HG02870 (cell line): ENCODE measurements at regions not wholly inside any gene's neighbourhood (a gene's known extent, or its start where the extent isn't known, plus 50 kb on each side); places are given as distances from the start of the nearest gene placed in this dataset.

Experiments
- ATAC-seq: cut with Tn5 transposase; IDR thresholded peaks from one replicate; pipeline ENCODE4 v1.9.1; 2021; ENCODE audit warnings: mild to moderate bottlenecking, moderate library complexity; ENCODE audit not compliant: unreplicated experiment

GRCh38 chr2:139359818-139360217, 579.6 kb upstream of the NXPH2 start:
- ATAC-seq = no peak

GRCh38 chr2:139357972-139358371, 577.8 kb upstream of the NXPH2 start:
- ATAC-seq = no peak

- ATAC-seq = no peak
Measured at GRCh38 chr2:139354518-139354917, 574.3 kb upstream of the NXPH2 start.

- no peak for ATAC-seq
Measured at GRCh38 chr2:139353874-139354273, 573.7 kb upstream of the NXPH2 start.

GRCh38 chr2:139317259-139317658, 537.1 kb upstream of the NXPH2 start:
- ATAC-seq = no peak

DNA sequence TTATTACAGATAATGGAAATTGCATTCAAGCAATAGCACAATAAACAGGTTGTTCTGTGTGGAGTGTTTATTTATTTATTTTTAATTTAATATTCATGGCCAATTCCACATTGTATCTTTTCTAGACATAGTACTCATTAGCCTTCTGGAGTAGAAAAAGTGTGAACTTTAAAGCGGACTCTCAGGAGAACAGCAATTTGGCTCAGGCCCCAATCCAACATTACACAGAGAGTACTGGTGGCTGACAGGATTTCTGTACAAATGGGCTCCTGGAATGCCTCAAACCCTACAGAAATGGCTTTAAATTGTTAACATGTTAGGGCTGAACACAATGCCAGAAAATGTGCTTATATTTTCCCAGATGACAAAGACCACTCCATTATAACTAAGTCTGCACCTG, 533.9 kb upstream of the NXPH2 start:
- ATAC-seq = no peak

GRCh38 chr2:139296672-139297209, 516.6 kb upstream of the NXPH2 start:
- no peak for ATAC-seq

GRCh38 chr2:139293992-139294548, 513.9 kb upstream of the NXPH2 start:
- no peak for ATAC-seq

GRCh38 chr2:139281124-139281523, 500.9 kb upstream of the NXPH2 start:
- no peak for ATAC-seq

GRCh38 chr2:139271879-139272278, 491.7 kb upstream of the NXPH2 start:
- ATAC-seq = no peak

DNA sequence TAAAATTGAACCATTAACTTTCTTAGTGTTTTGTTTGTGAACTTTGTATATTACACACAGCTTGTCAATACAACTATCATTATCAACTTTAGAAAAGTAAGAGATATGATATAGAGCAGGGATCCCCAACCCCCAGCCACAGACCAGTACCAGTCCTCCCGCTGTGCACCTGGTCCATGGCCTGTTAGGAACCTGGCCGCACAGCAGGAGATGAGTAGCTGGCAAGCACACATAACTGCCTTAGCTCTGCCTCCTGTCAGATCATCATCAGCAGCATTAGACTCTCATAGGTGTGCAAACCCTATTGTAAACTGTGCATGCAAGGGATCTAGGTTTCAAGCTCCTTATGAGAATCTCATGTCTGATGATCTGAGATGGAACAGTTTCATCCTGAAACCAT, 491.0 kb upstream of the NXPH2 start:
- ATAC-seq = no peak

DNA sequence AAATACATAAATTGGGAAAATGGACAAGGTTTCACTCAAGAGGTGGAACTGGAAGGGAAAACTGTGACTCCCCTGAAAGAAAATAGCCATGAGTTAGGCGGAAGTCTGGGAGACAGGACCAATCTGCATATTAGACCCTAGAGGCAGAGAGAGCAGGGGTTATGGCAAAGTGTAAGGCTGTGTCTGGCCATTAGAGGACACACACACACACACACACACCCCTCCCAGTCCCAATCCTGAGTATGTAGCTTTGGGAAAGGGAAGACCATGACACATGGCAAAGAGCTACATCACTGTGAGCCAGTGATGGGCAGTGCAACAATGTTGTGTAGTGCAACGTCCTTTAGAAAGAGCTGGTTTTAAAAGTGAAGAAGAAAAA, 479.9 kb upstream of the NXPH2 start:
- ATAC-seq = no peak

DNA sequence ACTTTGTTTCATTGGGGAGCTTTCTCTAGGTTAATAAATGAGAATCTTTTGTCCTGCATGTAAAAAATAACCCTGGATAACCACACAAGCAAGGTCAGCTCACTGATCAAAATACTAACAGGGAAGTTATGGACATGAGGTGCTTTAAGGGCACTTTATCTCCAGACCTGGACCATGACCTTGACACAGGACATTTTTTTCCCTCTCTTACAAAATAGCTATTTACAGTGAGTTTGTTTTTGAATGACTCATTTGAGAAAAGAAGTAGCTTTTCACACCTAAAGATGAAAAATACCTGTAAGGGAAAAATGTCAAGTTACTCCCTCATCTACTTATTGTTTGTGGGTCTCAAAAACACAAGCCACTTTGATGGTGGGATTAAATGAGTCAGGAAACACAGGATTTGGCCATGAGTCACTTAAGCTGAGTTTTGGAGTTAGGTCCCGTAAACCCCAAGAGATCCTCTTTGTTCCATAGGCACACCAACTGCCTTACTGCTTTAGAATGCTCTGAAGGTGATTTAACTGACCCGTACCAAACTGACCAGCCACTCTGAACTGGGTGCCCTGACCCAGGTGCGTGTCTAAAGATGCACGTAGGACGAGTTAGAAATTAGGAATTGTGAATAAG, 479.3 kb upstream of the NXPH2 start:
- no peak for ATAC-seq

DNA sequence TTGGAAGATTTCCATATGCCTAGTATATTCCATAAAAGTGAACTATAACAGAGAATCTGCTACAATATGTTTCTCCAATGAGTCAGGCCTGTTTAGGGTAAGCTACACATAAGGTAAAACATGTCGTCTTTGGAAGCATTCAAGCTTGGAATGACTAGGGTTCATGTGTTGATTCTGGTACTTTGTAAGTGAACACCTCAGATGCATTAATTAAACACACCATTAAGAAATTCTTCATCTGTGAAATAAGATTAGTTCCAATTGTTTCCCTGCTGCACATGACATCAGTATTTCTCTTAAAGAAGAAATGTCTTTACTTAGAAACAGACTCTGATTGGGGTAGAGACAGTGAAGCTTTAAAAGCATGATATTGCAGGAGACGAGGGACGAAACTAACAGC, 461.1 kb upstream of the NXPH2 start:
- no peak for ATAC-seq

DNA sequence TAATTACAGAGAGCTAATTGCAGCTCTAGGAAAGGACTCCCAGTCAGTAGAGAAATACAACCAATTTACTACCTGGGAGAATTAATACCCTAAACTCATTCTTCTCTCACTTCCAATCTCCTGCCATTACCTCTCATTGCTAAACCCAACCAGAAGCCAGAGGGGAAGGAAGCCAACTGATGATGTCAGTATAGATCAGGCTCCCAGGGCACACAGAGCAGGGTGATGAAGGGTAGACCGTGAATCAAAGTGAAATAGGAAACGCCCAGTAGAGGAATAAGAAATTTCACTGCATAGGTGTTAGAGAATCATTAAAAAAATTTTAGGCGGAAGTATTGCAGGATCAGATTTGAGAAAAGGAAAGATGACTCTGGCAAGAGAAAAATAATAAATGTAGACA, 456.8 kb upstream of the NXPH2 start:
- ATAC-seq = no peak

GRCh38 chr2:139230881-139231280, 450.7 kb upstream of the NXPH2 start:
- ATAC-seq = no peak

GRCh38 chr2:139228276-139228675, 448.1 kb upstream of the NXPH2 start:
- no peak for ATAC-seq

- no peak for ATAC-seq
Measured at GRCh38 chr2:139225961-139226360, 445.8 kb upstream of the NXPH2 start.

DNA sequence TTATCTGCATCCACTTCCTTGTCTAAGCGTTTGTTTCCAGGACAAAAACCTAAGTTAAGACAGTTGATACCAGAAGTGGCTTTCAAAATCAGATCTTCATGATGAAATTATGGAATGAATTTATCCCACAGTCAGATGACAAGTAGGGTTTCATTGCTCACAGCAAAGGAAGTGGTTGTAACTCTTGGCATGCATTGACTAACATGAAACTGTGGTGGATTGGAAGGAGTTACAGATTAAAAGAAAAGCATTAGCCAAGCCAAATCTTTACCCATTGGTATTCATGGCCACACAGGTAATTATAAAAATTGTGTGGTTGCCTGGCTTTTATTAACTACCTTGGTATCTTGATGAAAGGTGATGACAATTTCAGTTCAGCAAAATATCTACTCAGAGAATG, 438.0 kb upstream of the NXPH2 start:
- no peak for ATAC-seq

- no peak for ATAC-seq
Measured at GRCh38 chr2:139217641-139218040, 437.5 kb upstream of the NXPH2 start.

- no peak for ATAC-seq
Measured at GRCh38 chr2:139216435-139216834, 436.2 kb upstream of the NXPH2 start.

DNA sequence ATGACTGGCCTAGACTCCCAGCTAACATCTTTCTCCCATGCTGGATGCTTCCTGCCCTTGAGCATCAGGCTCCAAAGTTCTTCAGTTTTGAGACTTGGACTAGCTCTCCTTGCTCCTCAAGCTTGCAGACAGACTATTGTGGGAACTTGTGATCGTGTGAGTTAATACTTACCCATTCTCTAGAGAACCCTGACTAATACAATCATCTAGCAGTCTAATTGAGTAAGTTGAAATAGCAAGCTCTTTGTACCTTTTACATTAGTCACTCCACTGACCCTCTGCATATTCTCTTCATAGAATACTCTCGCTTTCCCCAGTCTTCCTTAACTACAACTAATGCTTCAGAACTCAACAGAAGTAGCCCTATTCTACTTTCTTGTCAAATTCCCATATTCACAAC, 434.6 kb upstream of the NXPH2 start:
- no peak for ATAC-seq

GRCh38 chr2:139209586-139209985, 429.4 kb upstream of the NXPH2 start:
- no peak for ATAC-seq
